Progenitor cell of endocrine pancreas (in vitro differentiated cells): ENCODE measurements at regions not wholly inside any gene's neighbourhood (a gene's known extent, or its start where the extent isn't known, plus 50 kb on each side); places are given as distances from the start of the nearest gene placed in this dataset.
A peak's percentile ranks its signal among the peaks of the same experiment; 100 is the strongest.

ENCODE experiments used
- DNase-seq: peaks from one replicate; pipeline ENCODE4 v3.0.0; 2021; ENCODE audit warnings: low spot score; ENCODE audit not compliant: unreplicated experiment
- H3K27ac Mint-ChIP-seq: 2 replicates; pipeline ENCODE4 v1.8.0; 2021; ENCODE audit warnings: mild to moderate bottlenecking, moderate library complexity, mixed read lengths
- H3K27me3 Mint-ChIP-seq: 2 replicates; pipeline ENCODE4 v1.8.0; 2021; ENCODE audit warnings: mixed read lengths
- H3K36me3 Mint-ChIP-seq: 2 replicates; pipeline ENCODE4 v1.8.0; 2022; ENCODE audit warnings: mixed read lengths; ENCODE audit not compliant: insufficient read depth
- H3K4me1 Mint-ChIP-seq: 2 replicates; pipeline ENCODE4 v1.8.0; 2021; ENCODE audit warnings: low read depth, mixed read lengths
- H3K4me3 Mint-ChIP-seq: 2 replicates; pipeline ENCODE4 v1.8.0; 2021; ENCODE audit warnings: low read depth, mild to moderate bottlenecking, moderate library complexity, mixed read lengths
- H3K9me3 Mint-ChIP-seq: 2 replicates; pipeline ENCODE4 v1.8.0; 2021; ENCODE audit warnings: low read depth, mixed read lengths
- CTCF ChIP-seq: fragments of 200-600 bp; sonication (generic); IDR thresholded peaks from one replicate; pipeline ENCODE4 v1.5.0; 2021; ENCODE audit warnings: antibody characterized with exemption, mild to moderate bottlenecking; ENCODE audit not compliant: unreplicated experiment

- Mint-ChIP-seq H3K27ac (no peak overlapping the region), H3K4me3 (no peak overlapping the region), H3K27me3 (no peaks in the 10 kb centered on the region), H3K36me3 (peaks cover 17% of the 10 kb centered on the region), H3K4me1 (no peaks in the 10 kb centered on the region), H3K9me3 (peaks cover 48% of the 10 kb centered on the region)
- no peak for TF ChIP-seq CTCF
- no peak for DNase-seq
Measured at GRCh38 chr19:23855676-23856075, 59.0 kb upstream of the ZNF726 start.

- no peaks in the 10 kb centered on the region for H3K4me1 Mint-ChIP-seq
- no peaks in the 10 kb centered on the region for H3K27me3 Mint-ChIP-seq
- H3K4me3 Mint-ChIP-seq, result no peak overlapping the region
- no peak for DNase-seq
- H3K27ac Mint-ChIP-seq, result no peak overlapping the region
- H3K36me3 Mint-ChIP-seq, result peaks cover 30% of the 10 kb centered on the region
- peaks cover 68% of the 10 kb centered on the region for H3K9me3 Mint-ChIP-seq
- no peak for TF ChIP-seq CTCF
Measured at GRCh38 chr19:23851966-23852365, 62.7 kb upstream of the ZNF726 start.

- no peaks in the 10 kb centered on the region for H3K27me3 Mint-ChIP-seq
- H3K4me1 Mint-ChIP-seq, result no peaks in the 10 kb centered on the region
- H3K36me3 Mint-ChIP-seq, result peaks cover 49% of the 10 kb centered on the region
- no peak for TF ChIP-seq CTCF
- H3K9me3 Mint-ChIP-seq, result peaks cover 39% of the 10 kb centered on the region
- H3K4me3 Mint-ChIP-seq, result no peak overlapping the region
- no peak for DNase-seq
- no peak overlapping the region for H3K27ac Mint-ChIP-seq
Measured at GRCh38 chr19:23832717-23833327, 74.1 kb upstream of the ZNF681 start.

- no peak for DNase-seq
- peak; percentile 22 for TF ChIP-seq CTCF
- H3K9me3 Mint-ChIP-seq, result peaks cover 38% of the 10 kb centered on the region
- peaks cover 46% of the 10 kb centered on the region for H3K36me3 Mint-ChIP-seq
- H3K27me3 Mint-ChIP-seq, result no peaks in the 10 kb centered on the region
- peak overlapping the region; percentile 65 for H3K27ac Mint-ChIP-seq
- H3K4me1 Mint-ChIP-seq, result no peaks in the 10 kb centered on the region
- no peak overlapping the region for H3K4me3 Mint-ChIP-seq
Measured at GRCh38 chr19:23823952-23824389, 65.3 kb upstream of the ZNF681 start.

- peak overlapping the region; percentile 93 for H3K27ac Mint-ChIP-seq
- H3K4me3 Mint-ChIP-seq, result no peak overlapping the region
- TF ChIP-seq CTCF, result no peak
- H3K36me3 Mint-ChIP-seq, result peaks cover 50% of the 10 kb centered on the region
- H3K9me3 Mint-ChIP-seq, result peaks cover 49% of the 10 kb centered on the region
- H3K4me1 Mint-ChIP-seq, result no peaks in the 10 kb centered on the region
- no peak for DNase-seq
- no peaks in the 10 kb centered on the region for H3K27me3 Mint-ChIP-seq
Measured at GRCh38 chr19:23822735-23823134, 64.0 kb upstream of the ZNF681 start.
